Transverse colon (tissue), 3 donors: ENCODE measurements at regions not wholly inside any gene's neighbourhood (a gene's known extent, or its start where the extent isn't known, plus 50 kb on each side); places are given as distances from the start of the nearest gene placed in this dataset.

ENCODE experiments used
- CTCF ChIP-seq, 5 experiments: fragments of 200-600 bp in 3 of 5; fragments of 450-650 bp in 2 of 5; sonication (generic) in 3 of 5; IDR thresholded peaks; 1 replicate in 2 of 5; 2 replicates in 3 of 5; pipeline ENCODE4 v1.5.1; 2016 to 2017; ENCODE audit warnings: antibody characterized with exemption in 5 of 5, inconsistent platforms in 3 of 5, mild to moderate bottlenecking in 2 of 5, moderate library complexity in 1 of 5
- POLR2A ChIP-seq: fragments of 450-650 bp; IDR thresholded peaks from one replicate; pipeline ENCODE4 v1.6.1; 2016; ENCODE audit warnings: antibody characterized with exemption, mild to moderate bottlenecking, moderate library complexity

GRCh38 chr3:59265566-59265965 lies 215.7 kb upstream of the CFAP20DC start:
- TF ChIP-seq POLR2A = no peak
- no peak for TF ChIP-seq CTCF (IDR thresholded peaks at IDR 0.05)
